ENCODE measurements at regions not wholly inside any gene's neighbourhood (a gene's known extent, or its start where the extent isn't known, plus 50 kb on each side); places are given as distances from the start of the nearest gene placed in this dataset.

DNA sequence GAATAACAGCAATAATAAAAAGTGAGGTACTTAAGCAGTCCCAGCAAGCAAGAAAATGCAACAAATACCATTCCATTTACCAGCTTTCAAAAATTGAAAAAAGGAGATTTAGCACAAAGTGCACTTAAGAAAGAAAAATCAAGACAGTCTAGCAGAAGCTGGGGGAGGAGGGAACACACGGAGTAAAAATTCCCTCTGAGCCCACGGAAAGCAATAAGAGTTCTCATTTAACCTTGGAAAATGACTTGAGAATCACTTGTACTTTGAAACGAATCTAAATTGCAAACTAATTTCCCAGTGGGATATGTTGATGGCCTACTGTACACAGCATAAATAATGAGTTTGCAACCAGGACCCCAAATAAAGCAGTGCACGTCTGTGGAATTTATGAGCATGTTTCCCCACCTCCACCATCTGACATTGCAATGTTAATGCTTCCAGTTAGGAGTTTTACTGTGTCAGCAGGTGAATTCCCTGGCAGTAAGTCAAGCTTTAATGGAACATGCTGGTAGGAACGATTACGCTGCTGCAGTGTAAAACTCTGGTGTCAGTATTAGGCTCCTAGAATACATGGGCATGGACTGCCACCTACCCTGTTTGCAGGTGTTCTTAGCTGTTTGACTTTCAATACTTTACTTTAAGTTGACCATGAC is 386.8 kb downstream of the HDGFL1 start:
- H3K9me3 ChIP-seq = no peaks in the 10 kb centered on the region
- TF ChIP-seq POLR2A (IDR thresholded peaks at IDR 0.05; ENCODE audit: low read depth) (no peak), POLR2AphosphoS5 (IDR thresholded peaks at IDR 0.05) (no peak), EP300 (IDR thresholded peaks at IDR 0.05) (no peak)
- TF ChIP-seq, protein P1, sequence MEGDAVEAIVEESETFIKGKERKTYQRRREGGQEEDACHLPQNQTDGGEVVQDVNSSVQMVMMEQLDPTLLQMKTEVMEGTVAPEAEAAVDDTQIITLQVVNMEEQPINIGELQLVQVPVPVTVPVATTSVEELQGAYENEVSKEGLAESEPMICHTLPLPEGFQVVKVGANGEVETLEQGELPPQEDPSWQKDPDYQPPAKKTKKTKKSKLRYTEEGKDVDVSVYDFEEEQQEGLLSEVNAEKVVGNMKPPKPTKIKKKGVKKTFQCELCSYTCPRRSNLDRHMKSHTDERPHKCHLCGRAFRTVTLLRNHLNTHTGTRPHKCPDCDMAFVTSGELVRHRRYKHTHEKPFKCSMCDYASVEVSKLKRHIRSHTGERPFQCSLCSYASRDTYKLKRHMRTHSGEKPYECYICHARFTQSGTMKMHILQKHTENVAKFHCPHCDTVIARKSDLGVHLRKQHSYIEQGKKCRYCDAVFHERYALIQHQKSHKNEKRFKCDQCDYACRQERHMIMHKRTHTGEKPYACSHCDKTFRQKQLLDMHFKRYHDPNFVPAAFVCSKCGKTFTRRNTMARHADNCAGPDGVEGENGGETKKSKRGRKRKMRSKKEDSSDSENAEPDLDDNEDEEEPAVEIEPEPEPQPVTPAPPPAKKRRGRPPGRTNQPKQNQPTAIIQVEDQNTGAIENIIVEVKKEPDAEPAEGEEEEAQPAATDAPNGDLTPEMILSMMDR (IDR thresholded peaks at IDR 0.05) = no peak
- no peaks in the 10 kb centered on the region for H3K36me3 ChIP-seq
- H3K27ac ChIP-seq (replicated peaks in 1 of 4) = peak overlapping the region; percentile 28 to 62 (median 49)
- peaks cover 2 to 40% (median 35%) of the 10 kb centered on the region in 4 donors for H3K4me1 ChIP-seq
- DNase-seq (ENCODE audit: extremely low spot score) = no peak
- WGBS = 24% methylated on average over 6 of the region's 6 CpGs
- intact Hi-C loops (cut with DNase I) = loop anchor here (5.0 kb wide), 1 partner anchor 79 kb away; no protein-coding TSS in a partner anchor
- H3K27me3 ChIP-seq = no peaks in the 10 kb centered on the region
- no peak overlapping the region for H3K4me3 ChIP-seq

DNA sequence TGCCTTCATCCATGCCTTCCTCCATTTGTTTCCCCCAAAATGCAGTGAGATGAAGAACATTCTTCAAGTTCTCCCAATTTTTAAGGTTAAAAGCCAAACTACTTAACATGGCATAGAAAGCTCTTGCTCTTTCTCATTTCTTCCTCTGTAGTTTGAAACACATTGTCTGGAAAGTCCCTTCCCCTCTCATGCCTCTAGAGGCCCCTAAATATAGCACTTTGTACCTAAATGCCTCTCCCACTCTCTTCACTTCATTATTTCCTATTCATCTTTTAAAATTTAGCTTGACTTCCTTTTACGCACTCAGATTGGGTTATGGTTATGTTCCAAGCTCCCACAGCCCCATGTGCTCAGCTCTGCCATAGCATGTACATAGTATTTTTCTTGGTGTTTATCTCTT is 389.3 kb downstream of the HDGFL1 start:
- TF ChIP-seq, protein P1 (IDR thresholded peaks at IDR 0.05) = no peak
- TF ChIP-seq POLR2A (IDR thresholded peaks at IDR 0.05; ENCODE audit: low read depth) (no peak), EP300 (IDR thresholded peaks at IDR 0.05) (no peak), POLR2AphosphoS5 (IDR thresholded peaks at IDR 0.05) (no peak)
- Histone ChIP-seq H3K4me1 (peaks cover 2 to 29% (median 27%) of the 10 kb centered on the region in 4 donors), H3K27me3 (no peaks in the 10 kb centered on the region), H3K4me3 (no peak overlapping the region), H3K9me3 (no peaks in the 10 kb centered on the region), H3K27ac (replicated peaks in 1 of 4) (no peak overlapping the region), H3K36me3 (no peaks in the 10 kb centered on the region)
- intact Hi-C loops (cut with DNase I) = loop anchor here (5.0 kb wide), 1 partner anchor 81 kb away; no protein-coding TSS in a partner anchor
- 97% methylated on average over 1 of the region's 1 CpG for WGBS
- no peak for DNase-seq (ENCODE audit: extremely low spot score)

DNA sequence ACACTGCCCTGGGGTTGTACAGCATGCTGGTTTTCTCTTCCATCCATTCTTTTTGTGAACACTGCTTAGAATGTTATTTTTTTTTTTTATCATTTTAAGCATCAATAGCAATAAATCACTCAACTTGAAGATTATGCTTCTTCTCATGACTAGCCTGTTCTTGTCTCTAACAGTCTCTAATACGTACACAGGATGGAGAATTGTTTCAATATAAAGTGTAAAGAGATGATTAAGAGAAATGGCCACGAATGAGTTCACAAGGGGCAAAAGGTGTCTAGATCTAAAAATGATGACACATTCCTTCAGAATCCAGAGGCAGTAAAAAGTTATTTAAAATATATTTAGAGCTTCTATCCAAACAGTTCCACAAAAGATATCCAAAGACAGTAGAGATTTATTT is 390.2 kb downstream of the HDGFL1 start:
- no peak for DNase-seq (ENCODE audit: extremely low spot score)
- intact Hi-C loops (cut with DNase I) = loop anchor here (5.0 kb wide), 1 partner anchor 82 kb away; no protein-coding TSS in a partner anchor
- TF ChIP-seq, protein P1 (IDR thresholded peaks at IDR 0.05) = no peak
- TF ChIP-seq POLR2A (IDR thresholded peaks at IDR 0.05; ENCODE audit: low read depth) (no peak), POLR2AphosphoS5 (IDR thresholded peaks at IDR 0.05) (no peak), EP300 (IDR thresholded peaks at IDR 0.05) (no peak)
- peaks cover 2 to 28% (median 23%) of the 10 kb centered on the region in 4 donors for H3K4me1 ChIP-seq
- H3K4me3 ChIP-seq = no peak overlapping the region
- no peak overlapping the region for H3K27ac ChIP-seq (replicated peaks in 1 of 4)
- no peaks in the 10 kb centered on the region for H3K9me3 ChIP-seq
- H3K27me3 ChIP-seq = no peaks in the 10 kb centered on the region
- no peaks in the 10 kb centered on the region for H3K36me3 ChIP-seq
- 52% methylated on average over 2 of the region's 2 CpGs for WGBS

DNA sequence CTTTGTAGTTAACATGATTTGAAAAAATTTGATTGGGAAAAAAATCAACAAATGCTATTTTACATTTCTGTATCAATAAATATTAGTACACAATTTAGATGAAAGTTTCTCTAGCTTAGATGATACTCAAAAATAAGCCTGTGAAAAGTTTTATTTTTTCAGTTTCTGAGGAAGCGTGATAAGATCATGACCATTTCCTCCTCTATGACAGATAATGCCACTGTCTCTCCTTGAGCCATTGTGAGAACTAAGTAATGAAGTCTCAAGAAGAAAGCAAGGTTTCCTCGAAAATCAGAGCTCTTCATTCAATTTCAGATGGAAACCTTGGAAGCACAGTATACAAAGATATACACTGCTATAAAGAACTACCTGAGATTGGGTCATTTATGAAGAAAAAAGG is 395.0 kb downstream of the HDGFL1 start:
- peaks cover 0 to 10% (median 7%) of the 10 kb centered on the region in 4 donors for H3K4me1 ChIP-seq
- intact Hi-C loops (cut with DNase I) = no loop called here
- no peaks in the 10 kb centered on the region for H3K27me3 ChIP-seq
- 76% methylated on average over 2 of the region's 2 CpGs for WGBS
- no peak for TF ChIP-seq POLR2AphosphoS5 (IDR thresholded peaks at IDR 0.05)
- no peak for TF ChIP-seq POLR2A (IDR thresholded peaks at IDR 0.05; ENCODE audit: low read depth)
- TF ChIP-seq, protein P1 (IDR thresholded peaks at IDR 0.05) = no peak
- H3K27ac ChIP-seq (replicated peaks in 1 of 4) = no peak overlapping the region
- no peak overlapping the region for H3K4me3 ChIP-seq
- no peaks in the 10 kb centered on the region for H3K36me3 ChIP-seq
- no peaks in the 10 kb centered on the region for H3K9me3 ChIP-seq
- no peak for DNase-seq (ENCODE audit: extremely low spot score)

Measured in esophagus muscularis mucosa (tissue), 4 donors.